ENCODE measurements at regions not wholly inside any gene's neighbourhood (a gene's known extent, or its start where the extent isn't known, plus 50 kb on each side); places are given as distances from the start of the nearest gene placed in this dataset.

DNA sequence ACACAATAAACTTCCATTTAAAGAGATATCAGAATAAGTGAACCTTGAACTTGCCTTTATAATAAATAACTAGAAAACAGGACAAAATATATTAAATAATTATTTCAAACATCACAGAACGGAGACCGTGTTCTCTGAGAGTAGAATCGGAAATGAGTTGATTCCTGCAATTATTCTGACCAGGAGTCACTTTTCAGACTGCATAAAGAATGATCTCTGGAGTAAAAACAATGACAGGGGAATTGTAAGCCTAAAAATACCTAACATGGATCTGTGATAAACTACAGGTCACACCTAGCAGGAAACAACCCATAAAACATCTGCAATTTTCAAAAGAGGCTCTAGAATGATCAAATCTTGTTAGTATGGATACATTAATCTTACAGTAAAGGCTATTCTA is 577.5 kb upstream of the SORCS1 start:
- TF ChIP-seq POLR2A (IDR thresholded peaks at IDR 0.05; ENCODE audit: low read depth, low read length), result no peak
- TF ChIP-seq TAF1 (IDR thresholded peaks at IDR 0.05; ENCODE audit: low read depth, low read length), result no peak
- TF ChIP-seq PAX5 (IDR thresholded peaks at IDR 0.05; ENCODE audit: insufficient read depth, low read length, severe bottlenecking), result no peak
- no peak for TF ChIP-seq SPI1 (IDR thresholded peaks at IDR 0.05; ENCODE audit: low read depth, low read length)
- no peak for TF ChIP-seq POU2F2 (IDR thresholded peaks at IDR 0.05; ENCODE audit: low read depth, low read length)
- TF ChIP-seq POLR2AphosphoS5 (IDR thresholded peaks at IDR 0.05; ENCODE audit: low read depth, low read length), result no peak
- DNase-seq (ENCODE audit: insufficient read length, low spot score), result no peak
- no peak for FAIRE-seq

DNA sequence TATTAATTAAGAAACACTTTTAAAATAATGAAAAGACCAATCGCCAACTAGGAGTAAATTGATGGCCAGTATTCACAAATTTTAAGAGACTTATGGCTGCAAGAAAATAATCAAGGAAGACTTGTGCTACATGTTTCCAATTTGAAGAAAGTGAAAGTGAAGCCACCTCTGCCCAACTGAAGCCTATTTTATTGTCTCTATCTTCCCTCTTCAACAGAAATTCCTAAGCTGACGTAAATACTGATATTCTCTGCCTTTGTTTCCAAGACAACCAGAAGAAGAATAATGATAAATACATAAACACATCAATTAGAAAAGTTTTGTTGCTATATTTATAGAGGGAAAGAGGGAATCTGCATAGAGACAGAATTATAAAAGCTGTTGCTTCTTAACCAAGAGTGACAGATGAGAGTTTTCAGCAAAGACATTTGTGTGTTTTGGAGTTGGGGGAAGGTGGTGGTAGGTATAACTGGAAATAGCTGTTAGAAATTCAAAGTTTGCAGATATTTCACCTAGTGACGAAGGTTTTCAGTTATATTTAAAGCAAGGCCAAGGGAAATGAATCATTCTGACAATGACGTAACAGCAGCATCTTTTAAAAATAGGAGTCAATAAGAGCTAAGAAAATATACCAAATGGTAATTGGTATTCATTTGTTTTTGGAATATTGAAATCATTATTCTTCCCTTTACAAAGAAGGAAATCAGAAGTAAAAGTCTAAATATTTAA is 576.6 kb upstream of the SORCS1 start:
- DNase-seq (ENCODE audit: insufficient read length, low spot score) (no peak), FAIRE-seq (no peak)
- TF ChIP-seq POLR2AphosphoS5 (IDR thresholded peaks at IDR 0.05; ENCODE audit: low read depth, low read length) (no peak), SPI1 (IDR thresholded peaks at IDR 0.05; ENCODE audit: low read depth, low read length) (no peak), POLR2A (IDR thresholded peaks at IDR 0.05; ENCODE audit: low read depth, low read length) (no peak), PAX5 (IDR thresholded peaks at IDR 0.05; ENCODE audit: insufficient read depth, low read length, severe bottlenecking) (no peak), TAF1 (IDR thresholded peaks at IDR 0.05; ENCODE audit: low read depth, low read length) (no peak), POU2F2 (IDR thresholded peaks at IDR 0.05; ENCODE audit: low read depth, low read length) (no peak)

DNA sequence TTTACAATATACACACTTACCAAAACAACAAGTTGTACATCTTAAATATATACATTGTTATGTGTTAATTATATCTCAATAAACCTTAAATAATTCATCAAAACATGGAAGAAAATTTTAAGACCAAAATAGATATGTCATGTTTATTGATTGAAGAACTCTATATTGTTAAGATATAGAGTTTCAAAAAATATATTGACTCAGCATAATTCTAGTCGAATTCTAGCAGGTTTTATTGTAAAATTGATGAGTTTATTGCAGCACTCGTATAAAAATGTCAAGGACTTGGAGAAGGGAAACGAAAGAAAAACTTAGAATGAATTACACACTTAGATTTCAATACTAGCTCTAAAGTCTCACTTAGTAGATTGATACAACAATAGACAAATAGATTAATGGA is 575.4 kb upstream of the SORCS1 start:
- TF ChIP-seq PAX5 (IDR thresholded peaks at IDR 0.05; ENCODE audit: insufficient read depth, low read length, severe bottlenecking), result no peak
- no peak for TF ChIP-seq POLR2AphosphoS5 (IDR thresholded peaks at IDR 0.05; ENCODE audit: low read depth, low read length)
- FAIRE-seq, result no peak
- DNase-seq (ENCODE audit: insufficient read length, low spot score), result no peak

DNA sequence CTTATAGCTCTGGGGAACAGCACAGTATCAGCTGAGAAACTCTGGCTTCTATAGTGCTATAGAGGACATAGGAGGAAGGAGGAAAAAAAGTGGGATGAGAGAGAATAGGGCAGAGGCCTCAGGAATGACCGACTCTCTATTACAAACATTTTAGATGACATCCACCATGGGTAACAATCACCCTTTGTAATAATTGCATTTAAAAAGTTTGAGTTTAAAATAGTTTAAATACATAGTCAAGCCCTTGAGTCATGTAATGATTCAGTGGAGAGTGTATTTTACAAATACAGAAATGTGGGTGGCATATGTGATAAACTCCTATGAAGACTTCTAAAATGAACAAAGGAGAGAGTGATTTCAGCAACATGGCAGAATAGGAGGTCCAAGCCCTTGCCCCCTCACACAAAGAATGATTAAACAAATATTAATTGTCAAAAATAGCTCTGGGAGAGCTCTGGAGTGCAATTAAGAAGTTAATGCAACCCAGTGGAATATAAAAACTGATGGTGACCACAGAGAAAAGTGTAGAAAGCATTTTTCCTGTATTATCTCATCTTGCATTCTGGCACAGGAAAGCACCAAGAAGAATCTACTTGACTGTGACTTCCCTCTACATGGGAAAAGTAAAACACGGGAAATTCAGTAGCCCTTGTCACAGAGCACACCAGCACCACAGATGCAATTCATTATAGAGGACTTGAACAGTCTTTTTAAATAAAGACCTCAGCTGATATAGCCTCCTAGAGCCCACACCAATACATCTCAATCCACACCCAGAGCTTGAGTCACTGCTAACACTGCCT is 569.0 kb upstream of the SORCS1 start:
- TF ChIP-seq TAF1 (IDR thresholded peaks at IDR 0.05; ENCODE audit: low read depth, low read length) (no peak), PAX5 (IDR thresholded peaks at IDR 0.05; ENCODE audit: insufficient read depth, low read length, severe bottlenecking) (no peak), POLR2A (IDR thresholded peaks at IDR 0.05; ENCODE audit: low read depth, low read length) (no peak), POU2F2 (IDR thresholded peaks at IDR 0.05; ENCODE audit: low read depth, low read length) (no peak), SPI1 (IDR thresholded peaks at IDR 0.05; ENCODE audit: low read depth, low read length) (no peak), POLR2AphosphoS5 (IDR thresholded peaks at IDR 0.05; ENCODE audit: low read depth, low read length) (no peak)
- FAIRE-seq (no peak), DNase-seq (ENCODE audit: insufficient read length, low spot score) (no peak)

- FAIRE-seq (no peak), DNase-seq (ENCODE audit: insufficient read length, low spot score) (no peak)
- TF ChIP-seq POLR2AphosphoS5 (IDR thresholded peaks at IDR 0.05; ENCODE audit: low read depth, low read length), result no peak
- TF ChIP-seq SPI1 (IDR thresholded peaks at IDR 0.05; ENCODE audit: low read depth, low read length), result no peak
- no peak for TF ChIP-seq TAF1 (IDR thresholded peaks at IDR 0.05; ENCODE audit: low read depth, low read length)
- no peak for TF ChIP-seq POLR2A (IDR thresholded peaks at IDR 0.05; ENCODE audit: low read depth, low read length)
- TF ChIP-seq POU2F2 (IDR thresholded peaks at IDR 0.05; ENCODE audit: low read depth, low read length), result no peak
- no peak for TF ChIP-seq PAX5 (IDR thresholded peaks at IDR 0.05; ENCODE audit: insufficient read depth, low read length, severe bottlenecking)
Observed at GRCh38 chr10:107732045-107732444, 567.5 kb upstream of the SORCS1 start.

GRCh38 chr10:107728807-107729206 is 564.3 kb upstream of the SORCS1 start:
- FAIRE-seq (no peak), DNase-seq (ENCODE audit: insufficient read length, low spot score) (no peak)
- TF ChIP-seq POLR2A (IDR thresholded peaks at IDR 0.05; ENCODE audit: low read depth, low read length) (no peak), POU2F2 (IDR thresholded peaks at IDR 0.05; ENCODE audit: low read depth, low read length) (no peak)

DNA sequence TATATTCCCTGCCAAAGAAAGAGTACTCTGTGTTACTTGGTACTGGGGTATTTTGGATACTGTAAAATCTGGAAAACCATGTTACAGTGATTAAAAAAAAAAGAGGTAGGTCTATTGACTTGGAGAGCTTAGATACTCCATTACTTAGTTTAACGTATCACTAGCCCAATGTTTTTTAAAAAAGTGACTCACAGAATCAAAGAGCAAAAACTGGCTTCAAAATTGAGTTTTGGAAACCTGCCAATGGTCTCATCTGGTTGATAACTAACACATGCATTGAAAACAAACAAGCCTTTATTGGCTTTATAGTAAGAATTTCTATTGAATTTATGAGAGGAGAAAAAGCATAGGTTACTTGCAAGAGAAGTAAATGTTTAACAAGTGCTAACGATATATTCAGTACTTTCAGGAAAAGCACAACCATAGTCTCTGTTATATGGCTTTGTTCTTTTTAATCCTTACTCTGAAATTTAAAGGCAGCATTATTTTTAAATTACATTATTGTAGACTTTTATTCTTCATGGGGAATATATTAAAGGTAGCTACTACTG is 563.3 kb upstream of the SORCS1 start:
- FAIRE-seq (no peak), DNase-seq (ENCODE audit: insufficient read length, low spot score) (no peak)
- TF ChIP-seq PAX5 (IDR thresholded peaks at IDR 0.05; ENCODE audit: insufficient read depth, low read length, severe bottlenecking) (no peak), SPI1 (IDR thresholded peaks at IDR 0.05; ENCODE audit: low read depth, low read length) (no peak), POU2F2 (IDR thresholded peaks at IDR 0.05; ENCODE audit: low read depth, low read length) (no peak), POLR2A (IDR thresholded peaks at IDR 0.05; ENCODE audit: low read depth, low read length) (no peak), TAF1 (IDR thresholded peaks at IDR 0.05; ENCODE audit: low read depth, low read length) (no peak), POLR2AphosphoS5 (IDR thresholded peaks at IDR 0.05; ENCODE audit: low read depth, low read length) (no peak)

DNA sequence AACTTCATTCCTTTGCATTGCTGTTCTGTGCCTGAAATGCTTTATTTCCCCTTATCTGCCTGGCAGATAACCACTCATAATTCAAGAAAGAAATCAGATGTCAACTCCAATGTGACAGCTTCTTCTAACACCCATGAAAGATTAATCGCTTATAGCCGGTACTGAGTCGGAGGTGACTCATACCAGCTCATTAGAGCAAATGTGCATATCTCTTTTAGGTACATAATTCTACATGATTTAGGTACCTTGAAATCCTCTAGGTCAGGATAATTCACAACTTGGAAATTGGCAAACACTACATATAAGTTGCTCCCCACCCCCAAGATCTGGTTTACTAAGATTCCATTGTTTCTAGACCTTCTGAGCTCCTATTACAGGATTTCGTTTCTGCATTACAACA is 554.4 kb upstream of the SORCS1 start:
- no peak for DNase-seq (ENCODE audit: insufficient read length, low spot score)
- FAIRE-seq, result no peak
- TF ChIP-seq POLR2AphosphoS5 (IDR thresholded peaks at IDR 0.05; ENCODE audit: low read depth, low read length) (no peak), POU2F2 (IDR thresholded peaks at IDR 0.05; ENCODE audit: low read depth, low read length) (no peak), PAX5 (IDR thresholded peaks at IDR 0.05; ENCODE audit: insufficient read depth, low read length, severe bottlenecking) (no peak), TAF1 (IDR thresholded peaks at IDR 0.05; ENCODE audit: low read depth, low read length) (no peak), SPI1 (IDR thresholded peaks at IDR 0.05; ENCODE audit: low read depth, low read length) (no peak), POLR2A (IDR thresholded peaks at IDR 0.05; ENCODE audit: low read depth, low read length) (no peak)

GRCh38 chr10:107717046-107717445 is 552.5 kb upstream of the SORCS1 start:
- no peak for DNase-seq (ENCODE audit: insufficient read length, low spot score)
- no peak for FAIRE-seq
- TF ChIP-seq POU2F2 (IDR thresholded peaks at IDR 0.05; ENCODE audit: low read depth, low read length) (no peak), POLR2AphosphoS5 (IDR thresholded peaks at IDR 0.05; ENCODE audit: low read depth, low read length) (no peak), TAF1 (IDR thresholded peaks at IDR 0.05; ENCODE audit: low read depth, low read length) (no peak), POLR2A (IDR thresholded peaks at IDR 0.05; ENCODE audit: low read depth, low read length) (no peak), PAX5 (IDR thresholded peaks at IDR 0.05; ENCODE audit: insufficient read depth, low read length, severe bottlenecking) (no peak), SPI1 (IDR thresholded peaks at IDR 0.05; ENCODE audit: low read depth, low read length) (no peak)
